ENCODE measurements at regions not wholly inside any gene's neighbourhood (a gene's known extent, or its start where the extent isn't known, plus 50 kb on each side); places are given as distances from the start of the nearest gene placed in this dataset.

DNA sequence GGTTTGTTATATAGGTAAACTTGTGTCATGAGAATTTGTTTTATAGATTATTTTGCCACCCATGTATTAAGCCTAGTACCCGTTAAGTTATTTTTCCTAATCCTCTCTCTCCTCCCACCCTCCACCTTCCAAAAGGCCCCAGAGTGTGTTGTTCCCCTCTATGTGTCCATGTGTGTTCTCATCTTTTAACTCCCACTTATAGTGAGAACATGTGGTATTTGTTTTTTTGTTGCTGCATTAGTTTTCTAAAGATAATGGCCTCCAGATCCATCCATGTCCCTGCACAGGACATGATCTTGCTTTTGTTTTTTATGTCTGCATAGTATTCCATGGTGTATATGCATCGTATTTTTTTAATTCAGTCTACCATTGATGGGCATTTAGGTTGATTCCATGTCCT, 1075.6 kb upstream of the CNTNAP5 start:
- no peaks in the 10 kb centered on the region for H3K4me1 ChIP-seq
- TF ChIP-seq, protein P1, sequence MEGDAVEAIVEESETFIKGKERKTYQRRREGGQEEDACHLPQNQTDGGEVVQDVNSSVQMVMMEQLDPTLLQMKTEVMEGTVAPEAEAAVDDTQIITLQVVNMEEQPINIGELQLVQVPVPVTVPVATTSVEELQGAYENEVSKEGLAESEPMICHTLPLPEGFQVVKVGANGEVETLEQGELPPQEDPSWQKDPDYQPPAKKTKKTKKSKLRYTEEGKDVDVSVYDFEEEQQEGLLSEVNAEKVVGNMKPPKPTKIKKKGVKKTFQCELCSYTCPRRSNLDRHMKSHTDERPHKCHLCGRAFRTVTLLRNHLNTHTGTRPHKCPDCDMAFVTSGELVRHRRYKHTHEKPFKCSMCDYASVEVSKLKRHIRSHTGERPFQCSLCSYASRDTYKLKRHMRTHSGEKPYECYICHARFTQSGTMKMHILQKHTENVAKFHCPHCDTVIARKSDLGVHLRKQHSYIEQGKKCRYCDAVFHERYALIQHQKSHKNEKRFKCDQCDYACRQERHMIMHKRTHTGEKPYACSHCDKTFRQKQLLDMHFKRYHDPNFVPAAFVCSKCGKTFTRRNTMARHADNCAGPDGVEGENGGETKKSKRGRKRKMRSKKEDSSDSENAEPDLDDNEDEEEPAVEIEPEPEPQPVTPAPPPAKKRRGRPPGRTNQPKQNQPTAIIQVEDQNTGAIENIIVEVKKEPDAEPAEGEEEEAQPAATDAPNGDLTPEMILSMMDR (IDR thresholded peaks at IDR 0.05) = no peak
- TF ChIP-seq POLR2A (IDR thresholded peaks at IDR 0.05) = no peak
- H3K27me3 ChIP-seq = no peaks in the 10 kb centered on the region
- ATAC-seq = no peak
- H3K27ac ChIP-seq = no peak overlapping the region
- H3K36me3 ChIP-seq = no peaks in the 10 kb centered on the region
- H3K4me3 ChIP-seq = no peak overlapping the region
- no peaks in the 10 kb centered on the region for H3K9me3 ChIP-seq
- WGBS, 2 donors (ENCODE audit: low coverage in 1 of 2) = 0 to 50% methylated on average over 1 to 2 of the region's 2 CpGs

DNA sequence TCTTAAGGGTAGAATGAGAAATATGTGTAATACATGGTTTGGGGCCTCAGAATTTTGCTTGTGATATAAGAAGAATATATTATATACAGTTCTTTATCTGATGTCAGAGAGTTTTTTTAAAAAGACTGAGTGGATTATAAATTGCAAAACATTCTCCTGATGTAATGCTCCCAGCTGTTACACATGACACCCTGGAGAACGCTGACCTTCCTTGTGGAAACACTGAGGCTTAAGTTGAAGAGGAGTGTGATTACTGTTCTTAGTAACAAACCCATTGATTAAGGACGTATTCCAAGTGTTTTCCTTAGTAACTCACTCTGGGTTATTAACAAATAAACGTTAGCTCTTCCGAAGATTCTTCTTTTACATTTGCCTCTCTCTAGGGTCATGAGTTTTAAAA, 1069.3 kb upstream of the CNTNAP5 start:
- TF ChIP-seq POLR2A (IDR thresholded peaks at IDR 0.05) (no peak), EP300 (IDR thresholded peaks at IDR 0.05) (no peak), POLR2AphosphoS5 (IDR thresholded peaks at IDR 0.05) (no peak)
- TF ChIP-seq, protein P1 (IDR thresholded peaks at IDR 0.05) = no peak
- ATAC-seq = no peak
- 60 to 63% methylated on average over 4 of the region's 4 CpGs for WGBS, 2 donors (ENCODE audit: low coverage in 1 of 2)

DNA sequence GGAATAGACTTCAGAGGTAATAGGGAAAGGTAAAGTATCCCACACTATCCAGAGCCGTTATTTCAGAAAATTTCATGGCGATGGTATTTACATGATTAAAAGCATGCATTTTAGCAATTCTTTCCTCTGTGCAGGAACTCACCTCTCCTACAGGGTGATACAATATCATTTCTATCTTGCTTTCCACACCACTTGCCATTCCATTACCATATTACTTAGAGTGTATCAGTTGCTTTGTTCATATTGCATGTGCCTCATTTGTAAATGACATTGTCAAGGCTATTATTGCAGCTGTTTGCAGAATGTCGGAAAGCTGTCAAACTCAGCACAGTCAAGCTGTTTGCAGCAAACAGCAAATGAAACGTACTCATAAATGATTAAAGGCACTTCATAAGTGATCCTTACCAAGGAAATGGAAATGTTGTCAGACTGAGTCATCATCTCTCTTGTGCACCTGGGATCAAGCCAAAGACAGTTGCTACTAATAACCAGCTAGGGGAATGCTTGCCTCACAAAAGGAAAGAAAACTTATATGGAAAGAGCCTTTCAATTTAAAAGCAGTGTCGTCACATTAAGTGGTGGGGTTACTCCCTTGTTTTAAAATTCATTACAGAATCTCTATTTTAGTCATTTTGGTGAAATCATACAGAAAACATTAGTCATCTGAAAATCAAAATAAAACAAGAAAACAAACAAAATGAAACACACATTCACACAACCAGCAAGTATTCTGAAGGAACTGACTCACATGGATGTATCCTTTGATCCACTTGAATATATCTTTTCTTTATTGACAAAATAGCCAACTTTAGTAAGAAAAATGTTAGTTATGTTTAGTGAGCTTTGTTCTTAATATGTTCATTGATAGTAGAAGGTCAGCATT, 1064.1 kb upstream of the CNTNAP5 start:
- TF ChIP-seq POLR2AphosphoS5 (IDR thresholded peaks at IDR 0.05) = no peak
- TF ChIP-seq, protein P1 (IDR thresholded peaks at IDR 0.05) = no peak
- TF ChIP-seq POLR2A (IDR thresholded peaks at IDR 0.05) = no peak
- no peak for TF ChIP-seq EP300 (IDR thresholded peaks at IDR 0.05)
- H3K27ac ChIP-seq = no peak overlapping the region
- H3K4me3 ChIP-seq = no peak overlapping the region
- no peaks in the 10 kb centered on the region for H3K9me3 ChIP-seq
- H3K36me3 ChIP-seq = no peaks in the 10 kb centered on the region
- 36 to 41% methylated on average over 5 of the region's 5 CpGs for WGBS, 2 donors (ENCODE audit: low coverage in 1 of 2)
- ATAC-seq = no peak
- no peaks in the 10 kb centered on the region for H3K27me3 ChIP-seq
- H3K4me1 ChIP-seq = no peaks in the 10 kb centered on the region

More for the DNA sequence above, 1069.3 kb upstream of the CNTNAP5 start:
- Histone ChIP-seq H3K4me3 (no peak overlapping the region), H3K27ac (no peak overlapping the region), H3K9me3 (no peaks in the 10 kb centered on the region), H3K36me3 (no peaks in the 10 kb centered on the region), H3K27me3 (no peaks in the 10 kb centered on the region), H3K4me1 (no peaks in the 10 kb centered on the region)

DNA sequence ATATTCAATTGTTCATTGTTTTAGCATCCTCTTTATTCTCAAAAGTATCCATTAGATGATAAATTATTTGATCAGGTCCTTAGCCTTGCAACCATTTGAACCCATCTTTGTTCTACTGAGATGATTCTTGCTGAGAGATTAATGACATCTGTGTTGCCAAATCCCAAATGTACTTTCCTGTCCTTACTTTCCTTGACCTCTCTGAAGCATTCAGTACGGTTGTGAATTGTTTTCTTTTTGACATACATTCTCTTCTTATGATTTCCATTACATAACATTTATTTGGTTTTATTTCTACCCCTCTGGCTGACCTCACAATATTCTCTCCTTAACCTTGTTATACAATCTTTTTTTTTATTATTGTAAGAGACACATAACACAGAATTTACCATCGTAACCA, 1058.6 kb upstream of the CNTNAP5 start:
- Histone ChIP-seq H3K4me1 (no peaks in the 10 kb centered on the region), H3K27me3 (no peaks in the 10 kb centered on the region), H3K9me3 (no peaks in the 10 kb centered on the region), H3K4me3 (no peak overlapping the region), H3K36me3 (no peaks in the 10 kb centered on the region), H3K27ac (no peak overlapping the region)
- 58 to 84% methylated on average over 2 of the region's 2 CpGs for WGBS, 2 donors (ENCODE audit: low coverage in 1 of 2)
- ATAC-seq = no peak
- no peak for TF ChIP-seq EP300 (IDR thresholded peaks at IDR 0.05)
- TF ChIP-seq, protein P1 (IDR thresholded peaks at IDR 0.05) = no peak
- TF ChIP-seq POLR2AphosphoS5 (IDR thresholded peaks at IDR 0.05) = no peak
- TF ChIP-seq POLR2A (IDR thresholded peaks at IDR 0.05) = no peak

DNA sequence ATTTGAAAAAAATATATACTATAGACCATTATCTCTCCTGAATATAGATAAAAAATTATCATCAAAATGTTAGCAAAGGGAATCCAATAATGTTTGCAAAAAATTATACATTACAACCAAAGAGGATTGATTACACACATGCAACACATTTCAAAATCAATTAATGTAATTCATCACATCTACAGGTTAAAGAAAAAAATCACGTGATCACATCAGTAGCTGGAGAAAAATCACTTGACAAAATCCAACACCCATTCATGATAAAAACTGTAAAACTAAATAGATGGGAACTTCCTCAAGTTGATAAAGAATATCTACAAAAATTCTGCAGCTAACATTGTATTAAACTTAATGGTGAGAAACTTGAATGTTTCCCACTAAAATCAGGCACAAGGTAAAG, 1047.5 kb upstream of the CNTNAP5 start:
- TF ChIP-seq POLR2AphosphoS5 (IDR thresholded peaks at IDR 0.05) (no peak), EP300 (IDR thresholded peaks at IDR 0.05) (no peak), POLR2A (IDR thresholded peaks at IDR 0.05) (no peak)
- Histone ChIP-seq H3K36me3 (no peaks in the 10 kb centered on the region), H3K9me3 (no peaks in the 10 kb centered on the region), H3K27ac (no peak overlapping the region), H3K4me1 (no peaks in the 10 kb centered on the region), H3K4me3 (no peak overlapping the region), H3K27me3 (no peaks in the 10 kb centered on the region)
- 88 to 90% methylated on average over 1 of the region's 1 CpG for WGBS, 2 donors (ENCODE audit: low coverage in 1 of 2)
- no peak for ATAC-seq

Measured in gastroesophageal sphincter (tissue), 4 donors.